AG04450 (cell line): ENCODE measurements at regions not wholly inside any gene's neighbourhood (a gene's known extent, or its start where the extent isn't known, plus 50 kb on each side); places are given as distances from the start of the nearest gene placed in this dataset.
A peak's percentile ranks its signal among the peaks of the same experiment; 100 is the strongest.

Experiments
- CTCF ChIA-PET: fragments of 300-600, 350-600 bp; formaldehyde crosslinking; extraction: SDS; loops from one replicate; lab custom pipeline; 2022; ENCODE audit warnings: antibody characterized with exemption, inconsistent platforms; lab: Charles Lee
- POLR2A ChIA-PET: fragments of 350-600 bp; formaldehyde crosslinking; extraction: SDS; loops from one replicate; lab custom pipeline; 2021; ENCODE audit warnings: antibody characterized with exemption, inconsistent platforms; lab: Yijun Ruan, JAX
- DNase-seq: peaks from one replicate; pipeline ENCODE4 v3.0.0-alpha.2; 2011; ENCODE audit warnings: low read depth, low spot score
- H3K27ac ChIP-seq: one replicate; pipeline ENCODE4 v1.5.1; 2012; ENCODE audit warnings: low read depth, low read length, control low read depth
- H3K27me3 ChIP-seq: one replicate; pipeline ENCODE4 v1.6.0; 2012; ENCODE audit warnings: low read length; ENCODE audit not compliant: control insufficient read depth, insufficient read depth
- H3K4me3 ChIP-seq: 2 replicates; pipeline ENCODE4 v1.5.1; 2011; ENCODE audit warnings: mild to moderate bottlenecking, low read depth, low read length, control low read depth
- H3K9me3 ChIP-seq: 2 replicates; pipeline ENCODE4 v1.5.1; 2012; ENCODE audit warnings: low read length; ENCODE audit not compliant: control insufficient read depth, insufficient read depth
- TF ChIP-seq, protein P1 (sequence below): IDR thresholded peaks from 2 replicates; pipeline ENCODE4 v1.5.1; 2011; ENCODE audit warnings: low read depth, low read length, control low read depth, inconsistent platforms

DNA sequence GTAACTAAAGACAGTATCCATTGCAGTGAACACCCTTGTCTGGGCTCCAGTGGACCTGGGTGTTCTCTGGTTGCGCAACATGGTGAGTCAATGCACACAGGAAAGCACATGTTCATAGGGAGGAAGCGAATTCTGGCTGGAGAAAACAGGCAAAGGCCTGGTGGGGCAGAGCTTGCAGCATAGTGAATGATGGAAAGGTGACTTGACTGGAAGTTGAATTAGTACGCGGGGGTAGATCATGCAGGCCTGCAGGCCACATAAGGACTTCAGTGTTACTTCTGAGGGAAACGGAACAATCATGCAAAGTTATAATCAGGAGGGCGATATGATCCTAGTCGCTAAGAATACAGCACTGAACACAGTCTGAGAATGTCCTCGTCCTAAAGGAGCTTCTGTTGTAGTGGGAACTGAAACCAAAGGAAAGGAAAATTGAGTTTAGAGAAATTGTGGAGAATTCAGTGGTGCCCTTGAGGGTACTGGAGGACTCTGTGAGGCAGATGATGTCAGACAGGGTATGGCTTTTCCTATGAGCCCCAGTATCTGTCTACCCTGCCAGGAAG is 71.9 kb upstream of the RANBP3L start:
- TF ChIP-seq, protein P1, sequence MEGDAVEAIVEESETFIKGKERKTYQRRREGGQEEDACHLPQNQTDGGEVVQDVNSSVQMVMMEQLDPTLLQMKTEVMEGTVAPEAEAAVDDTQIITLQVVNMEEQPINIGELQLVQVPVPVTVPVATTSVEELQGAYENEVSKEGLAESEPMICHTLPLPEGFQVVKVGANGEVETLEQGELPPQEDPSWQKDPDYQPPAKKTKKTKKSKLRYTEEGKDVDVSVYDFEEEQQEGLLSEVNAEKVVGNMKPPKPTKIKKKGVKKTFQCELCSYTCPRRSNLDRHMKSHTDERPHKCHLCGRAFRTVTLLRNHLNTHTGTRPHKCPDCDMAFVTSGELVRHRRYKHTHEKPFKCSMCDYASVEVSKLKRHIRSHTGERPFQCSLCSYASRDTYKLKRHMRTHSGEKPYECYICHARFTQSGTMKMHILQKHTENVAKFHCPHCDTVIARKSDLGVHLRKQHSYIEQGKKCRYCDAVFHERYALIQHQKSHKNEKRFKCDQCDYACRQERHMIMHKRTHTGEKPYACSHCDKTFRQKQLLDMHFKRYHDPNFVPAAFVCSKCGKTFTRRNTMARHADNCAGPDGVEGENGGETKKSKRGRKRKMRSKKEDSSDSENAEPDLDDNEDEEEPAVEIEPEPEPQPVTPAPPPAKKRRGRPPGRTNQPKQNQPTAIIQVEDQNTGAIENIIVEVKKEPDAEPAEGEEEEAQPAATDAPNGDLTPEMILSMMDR: no peak
- DNase-seq: no peak
- Histone ChIP-seq H3K4me3 (no peak overlapping the region), H3K27me3 (no peaks in the 10 kb centered on the region), H3K27ac (no peak overlapping the region), H3K9me3 (no peaks in the 10 kb centered on the region)
- ChIA-PET CTCF (no interaction called here), POLR2A (no interaction called here)

DNA sequence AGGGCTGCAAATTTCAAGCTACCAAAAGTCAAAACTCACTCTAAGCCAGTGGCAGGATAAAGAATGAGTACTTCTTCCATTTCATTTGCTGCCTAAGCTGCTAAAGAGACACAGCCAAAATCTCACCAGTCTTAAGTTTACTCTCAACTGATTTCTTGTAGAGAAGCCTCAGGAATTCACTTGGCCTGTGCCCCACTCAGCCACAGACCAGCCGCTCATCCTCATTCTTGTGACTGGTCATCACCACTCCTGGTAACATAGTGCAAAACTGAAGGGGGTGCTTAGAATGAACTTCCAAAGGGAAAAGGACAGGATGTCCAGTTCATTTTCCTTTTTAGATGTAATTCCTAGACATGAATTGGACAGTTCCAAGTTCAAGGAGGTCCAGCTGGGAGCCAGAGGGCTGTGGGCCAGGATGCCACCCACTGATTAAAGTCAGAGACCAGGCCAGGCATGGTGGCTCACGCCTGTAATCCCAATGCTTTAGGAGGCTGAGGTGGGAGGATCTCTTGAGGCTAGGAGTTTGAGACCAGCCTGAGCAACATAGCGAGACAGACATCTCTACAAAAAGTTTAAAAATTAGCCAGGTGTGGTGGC is 72.7 kb upstream of the RANBP3L start:
- CTCF ChIA-PET: no interaction called here
- H3K4me3 ChIP-seq: no peak overlapping the region
- DNase-seq: peak; percentile 24
- TF ChIP-seq, protein P1: no peak
- H3K27me3 ChIP-seq: no peaks in the 10 kb centered on the region
- POLR2A ChIA-PET: no interaction called here
- no peaks in the 10 kb centered on the region for H3K9me3 ChIP-seq
- no peak overlapping the region for H3K27ac ChIP-seq

DNA sequence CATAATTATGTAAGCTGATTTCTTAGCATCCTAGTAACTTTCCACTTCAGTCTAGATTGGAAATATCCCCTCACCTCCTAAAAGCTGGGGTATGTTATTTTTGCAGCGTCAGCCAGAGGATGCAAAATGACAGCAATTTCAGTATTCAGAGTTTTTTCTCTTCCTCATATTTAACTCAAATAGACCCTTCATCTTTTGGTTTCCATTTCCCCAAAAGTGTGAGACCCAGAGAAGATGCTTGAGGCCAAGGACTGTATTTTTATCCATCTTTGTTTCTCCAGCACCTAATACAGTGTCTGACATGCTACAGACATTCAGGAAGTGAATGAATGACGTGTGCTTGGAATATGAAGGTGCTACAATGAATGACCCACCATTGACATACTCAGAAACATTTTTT is 75.5 kb upstream of the RANBP3L start:
- Histone ChIP-seq H3K27me3 (peaks cover 4% of the 10 kb centered on the region), H3K27ac (no peak overlapping the region), H3K9me3 (no peaks in the 10 kb centered on the region), H3K4me3 (no peak overlapping the region)
- ChIA-PET POLR2A (no interaction called here), CTCF (no interaction called here)
- TF ChIP-seq, protein P1: no peak
- no peak for DNase-seq

DNA sequence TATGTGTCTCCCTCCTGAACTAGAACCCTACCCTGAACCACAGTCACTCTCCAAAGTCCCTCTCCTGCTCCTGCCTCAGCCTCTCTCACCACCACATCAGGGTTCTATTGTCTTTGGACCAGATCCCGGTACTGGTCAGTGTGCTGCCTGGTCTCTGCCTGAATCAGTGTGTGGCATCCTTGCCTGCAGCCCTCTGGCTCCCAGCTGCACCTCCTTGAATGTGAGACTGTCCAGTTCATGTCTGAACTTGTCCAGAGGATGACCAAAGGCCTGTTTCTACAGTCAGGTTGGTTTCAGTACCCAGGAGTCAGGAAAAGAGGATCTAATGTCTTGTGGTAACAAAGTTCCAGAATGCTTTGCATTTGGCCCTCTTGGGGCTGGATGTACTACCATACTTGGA is 76.8 kb upstream of the RANBP3L start:
- Histone ChIP-seq H3K27me3 (peaks cover 4% of the 10 kb centered on the region), H3K4me3 (no peak overlapping the region), H3K9me3 (no peaks in the 10 kb centered on the region), H3K27ac (no peak overlapping the region)
- POLR2A ChIA-PET: no interaction called here
- TF ChIP-seq, protein P1: no peak
- DNase-seq: no peak
- CTCF ChIA-PET: interaction anchor here (1.5 kb wide), 1 partner anchor 72 kb away, joined by 4 read pairs; no protein-coding TSS in a partner anchor

DNA sequence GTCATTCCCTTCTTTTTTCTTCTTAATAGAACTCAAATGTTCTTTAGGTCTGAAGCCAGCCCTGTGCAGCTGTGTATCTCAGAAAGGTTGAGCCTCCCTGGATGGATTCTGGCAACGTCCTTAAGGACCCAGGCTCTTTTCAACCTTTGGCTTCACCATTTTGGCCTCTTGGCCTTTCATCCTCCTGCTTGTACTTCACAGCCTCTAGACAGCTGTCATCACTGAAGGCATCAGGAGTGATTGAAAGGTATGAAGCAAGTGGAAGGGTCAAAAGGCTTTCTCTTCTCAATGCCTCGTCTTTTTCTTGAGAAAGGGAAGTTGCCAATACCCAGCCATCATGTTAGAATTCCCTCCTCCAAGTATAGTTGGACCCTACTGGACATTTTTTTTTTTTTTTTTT is 81.2 kb upstream of the RANBP3L start:
- H3K27me3 ChIP-seq: peaks cover 4% of the 10 kb centered on the region
- no peaks in the 10 kb centered on the region for H3K9me3 ChIP-seq
- CTCF ChIA-PET: interaction anchor here (1.1 kb wide), 1 partner anchor 310 kb away, joined by 3 read pairs; no protein-coding TSS in a partner anchor
- DNase-seq: no peak
- H3K27ac ChIP-seq: no peak overlapping the region
- TF ChIP-seq, protein P1: no peak
- POLR2A ChIA-PET: no interaction called here
- H3K4me3 ChIP-seq: no peak overlapping the region
